ENCODE measurements at regions not wholly inside any gene's neighbourhood (a gene's known extent, or its start where the extent isn't known, plus 50 kb on each side); places are given as distances from the start of the nearest gene placed in this dataset.
"Not testable (repeated sequence)": the region's sequence is repeated elsewhere in the genome, so short reads cannot be mapped to it uniquely, and the experiment has no call there.

DNA sequence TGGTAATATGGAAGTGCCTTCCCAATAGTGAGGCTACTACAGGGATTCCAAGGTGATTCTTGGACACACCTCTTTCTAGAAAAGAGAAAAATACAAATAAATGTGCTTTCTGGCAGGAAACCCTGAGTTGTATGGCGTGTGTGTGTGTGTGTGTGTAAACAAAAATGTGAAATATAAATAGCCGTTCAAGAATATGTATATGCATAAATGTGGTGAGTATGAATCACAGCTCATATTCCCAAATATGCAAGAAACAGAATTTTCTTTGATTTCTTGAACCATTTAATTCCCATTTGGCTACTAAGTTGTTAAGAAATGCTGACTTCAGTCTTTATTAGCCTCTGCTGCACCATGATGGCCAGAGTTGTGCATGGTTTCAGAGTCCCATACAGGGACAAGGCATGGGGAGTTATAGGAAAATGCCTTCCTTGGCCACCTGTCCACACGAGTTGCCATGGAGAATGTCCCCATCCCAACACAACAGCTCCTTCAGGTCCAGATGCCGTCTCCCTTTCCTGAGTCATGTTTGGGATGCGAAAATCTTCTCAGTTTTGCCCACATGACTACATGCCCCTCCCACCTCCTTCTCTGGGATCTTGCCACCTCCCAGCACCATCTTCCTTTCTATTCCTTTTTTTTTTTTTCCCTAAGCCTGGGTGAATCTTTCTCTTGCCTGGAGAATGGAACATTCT lies 312.4 kb upstream of the ECI2 start:
- DNase-seq, result no peak

DNA sequence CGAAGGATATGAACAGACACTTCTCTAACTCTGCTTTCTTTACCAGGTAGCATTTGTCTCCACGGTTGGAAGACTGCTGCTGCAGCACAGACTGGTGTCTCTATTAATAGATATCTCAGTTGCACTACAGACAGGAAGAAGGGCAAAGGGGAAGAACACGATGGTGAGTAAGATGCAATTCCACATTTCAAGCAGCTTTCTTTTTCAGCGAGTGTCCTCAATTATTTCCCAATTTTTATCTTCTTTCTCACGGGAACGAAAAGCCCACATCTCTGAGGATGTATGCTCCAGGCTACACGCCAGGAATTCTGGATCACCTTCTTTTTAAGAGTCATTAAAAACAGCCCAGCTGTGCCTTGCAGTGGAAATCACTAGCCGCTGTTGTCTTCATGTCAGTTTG lies 311.6 kb upstream of the ECI2 start:
- no peak for DNase-seq

DNA sequence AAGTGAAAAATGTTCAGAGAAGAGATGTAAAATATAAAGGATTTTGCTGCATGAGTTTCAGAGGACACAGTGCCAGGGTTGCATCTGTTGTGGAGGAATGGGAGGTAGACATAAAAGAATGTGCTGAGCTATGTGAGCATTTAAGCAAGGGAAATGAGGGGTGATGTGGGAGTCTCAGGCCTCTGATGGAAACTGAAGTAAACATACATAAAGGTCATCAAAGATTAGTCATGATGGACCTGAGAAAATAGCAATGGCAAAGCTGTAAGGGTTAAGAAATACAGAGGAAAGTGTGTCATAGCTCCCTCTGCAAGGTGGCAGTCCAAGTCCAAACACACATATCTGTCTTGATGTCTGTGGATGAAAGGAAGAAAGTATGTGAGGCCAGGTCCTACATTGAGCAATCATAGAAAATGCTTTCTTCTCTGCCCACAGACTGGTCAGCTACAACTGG lies 306.6 kb upstream of the ECI2 start:
- DNase-seq, result no peak

DNA sequence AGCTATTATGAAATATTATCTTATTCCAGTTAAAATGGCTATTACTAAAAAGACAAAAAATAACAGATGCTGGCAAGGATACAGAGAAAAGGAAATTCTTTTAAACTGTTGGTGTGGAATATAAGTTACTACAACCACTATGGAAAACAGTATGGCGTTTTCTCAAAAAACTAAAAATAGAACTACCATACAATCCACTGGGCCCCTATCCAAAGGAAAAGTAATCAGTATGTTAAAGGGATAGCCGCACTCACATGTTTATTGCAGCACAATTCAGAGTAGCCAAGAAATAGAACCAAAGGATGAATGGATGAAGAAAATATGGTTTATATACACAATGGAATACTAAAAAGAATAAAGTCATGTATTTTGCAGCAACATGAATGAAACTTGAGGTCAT lies 303.8 kb upstream of the ECI2 start:
- DNase-seq, result no peak

DNA sequence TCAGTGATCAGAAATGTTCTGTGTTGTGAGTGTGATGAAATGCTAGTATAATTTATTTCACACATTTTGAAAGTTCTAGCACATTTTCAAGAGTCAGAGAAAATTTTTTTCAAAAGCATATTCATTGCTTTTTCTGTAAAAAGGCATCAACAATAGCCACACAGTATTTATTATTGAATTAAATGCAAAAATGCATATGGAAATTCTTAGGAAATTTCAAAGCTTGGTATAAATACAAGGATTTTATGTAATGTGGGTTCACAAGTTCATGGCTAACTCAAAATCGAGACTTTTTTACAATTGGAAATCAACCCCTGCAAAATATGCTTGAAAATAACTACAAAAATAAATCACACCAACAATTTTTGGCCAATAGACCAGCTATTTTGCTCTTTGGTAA lies 302.0 kb upstream of the ECI2 start:
- DNase-seq, result no peak

DNA sequence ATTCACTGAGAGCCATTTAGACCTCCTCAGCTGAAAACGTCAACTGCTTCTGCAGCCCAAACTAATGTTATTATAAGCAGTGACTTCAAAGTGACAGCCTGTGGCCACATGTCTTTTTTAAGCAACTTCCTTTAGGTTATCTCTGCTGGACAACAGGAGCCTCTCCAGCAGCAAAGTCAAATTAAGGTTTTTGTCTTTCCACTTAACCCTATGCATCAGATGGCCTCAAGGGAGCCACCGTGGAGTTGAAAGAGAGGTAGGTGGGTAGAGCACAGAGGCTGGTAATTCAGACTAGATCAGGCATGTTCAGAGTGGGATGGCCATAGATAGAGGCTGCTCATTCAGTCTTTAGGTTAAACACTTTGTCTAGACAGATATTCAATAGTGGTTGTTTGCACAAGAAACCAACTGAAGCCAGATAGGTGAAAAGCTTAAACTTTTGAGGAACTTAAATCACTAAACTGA lies 300.6 kb upstream of the ECI2 start:
- DNase-seq, result no peak

DNA sequence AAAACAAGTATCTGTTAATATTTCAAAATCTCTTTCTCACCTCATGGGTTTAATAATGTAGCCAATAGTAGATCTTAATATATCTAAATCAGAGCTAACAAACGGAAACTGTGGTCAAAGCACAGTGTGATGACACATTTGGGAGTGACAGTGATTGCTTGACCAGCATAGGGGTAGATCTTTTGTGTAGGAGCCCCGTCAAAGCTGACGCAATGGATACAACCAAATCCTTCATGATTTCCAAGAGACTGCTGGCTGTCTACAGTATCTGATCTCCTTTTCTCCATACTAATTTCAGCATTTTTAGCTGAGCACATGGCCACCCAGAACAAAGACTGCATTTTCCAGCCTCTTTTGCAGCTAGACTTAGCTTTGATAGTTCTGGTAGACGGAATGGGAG lies 299.3 kb upstream of the ECI2 start:
- DNase-seq, result no peak

DNA sequence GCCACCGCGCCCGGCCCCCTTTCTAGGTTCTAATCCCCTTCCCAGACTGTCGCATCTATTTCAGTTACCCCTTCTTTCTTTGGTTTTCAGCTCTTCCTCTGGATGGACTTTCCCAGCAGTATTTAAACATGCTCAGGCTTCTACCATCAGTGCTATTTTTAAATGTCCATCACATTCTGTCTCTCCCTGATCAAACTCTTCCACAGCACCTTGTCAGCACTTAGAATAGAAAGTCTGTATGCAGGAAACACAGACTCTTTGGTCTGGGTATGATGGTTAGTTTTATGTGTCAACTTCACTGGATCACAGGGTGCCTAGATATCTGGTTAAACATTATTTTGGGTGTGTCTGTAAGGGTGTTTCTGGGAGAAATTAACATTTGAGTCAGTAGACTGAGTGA lies 297.8 kb upstream of the ECI2 start:
- no peak for DNase-seq

DNA sequence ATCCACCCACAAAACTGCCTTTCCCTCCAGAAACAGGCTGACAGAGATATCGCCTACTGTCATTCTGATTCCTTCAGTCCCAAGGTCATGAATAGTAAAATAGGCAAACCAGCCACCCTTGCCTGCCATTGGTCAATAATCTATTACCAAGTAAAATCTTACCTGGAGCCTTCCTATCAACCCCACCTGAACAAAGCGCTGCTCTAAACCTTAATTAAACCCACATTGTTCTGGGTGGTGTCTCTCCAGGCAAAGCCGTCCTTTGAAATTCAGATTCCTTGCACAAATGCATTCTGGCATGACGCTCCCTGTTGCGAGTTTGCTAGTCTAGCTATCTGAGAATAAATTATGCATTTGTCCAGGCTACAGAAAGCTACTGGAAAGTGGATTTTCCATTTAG lies 291.6 kb upstream of the ECI2 start:
- no peak for DNase-seq

DNA sequence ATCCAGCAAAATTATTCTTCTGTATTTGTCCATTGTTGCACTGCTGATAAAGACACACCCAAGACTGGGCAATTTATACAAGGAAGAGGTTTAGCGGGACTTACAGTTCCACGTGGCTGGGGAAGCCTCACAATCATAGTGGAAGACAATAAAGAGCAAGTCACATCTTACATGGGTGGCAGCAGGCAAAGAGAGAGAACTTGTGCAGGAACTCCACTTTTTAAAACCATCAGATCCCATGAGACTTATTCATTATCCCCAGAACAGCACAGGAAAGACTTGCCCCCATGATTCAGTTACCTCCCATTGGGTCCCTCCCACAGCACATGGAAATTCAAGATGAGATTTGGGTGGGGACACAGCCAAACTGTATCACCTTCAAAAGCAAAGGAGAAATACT lies 286.5 kb upstream of the ECI2 start:
- no peak for DNase-seq

DNA sequence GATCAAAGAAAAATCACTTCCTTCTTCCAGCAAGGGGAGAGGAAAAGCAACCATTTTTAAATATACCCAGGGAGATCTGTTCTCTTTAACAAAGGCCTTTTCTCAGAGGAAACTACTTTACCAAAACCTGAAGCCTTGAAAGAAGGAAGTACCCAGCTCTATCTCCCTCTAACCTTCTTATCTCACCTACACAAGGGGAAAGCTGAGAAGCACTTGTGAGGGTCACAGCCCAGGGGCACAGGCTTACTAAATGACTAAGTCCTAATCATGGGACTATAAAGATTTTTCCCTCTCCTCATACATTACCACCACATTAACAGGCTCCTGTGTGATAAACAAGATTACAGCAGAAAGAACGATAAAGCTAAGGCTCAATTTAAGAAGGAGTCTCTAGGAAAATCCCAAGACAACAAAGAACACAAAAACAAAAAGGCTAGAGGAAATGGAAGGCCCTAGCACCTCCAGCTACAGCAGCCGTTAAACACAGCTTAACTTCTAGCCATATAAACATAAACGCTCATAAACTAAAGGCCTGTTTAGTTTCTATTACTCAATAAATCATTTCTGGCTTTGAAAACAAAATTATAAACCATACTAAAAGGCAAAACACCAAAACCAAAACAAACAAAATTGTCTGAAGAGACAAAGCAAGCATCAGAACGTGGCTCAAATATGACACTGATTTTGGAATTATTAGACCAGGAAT lies 284.9 kb upstream of the ECI2 start:
- DNase-seq, result no peak

DNA sequence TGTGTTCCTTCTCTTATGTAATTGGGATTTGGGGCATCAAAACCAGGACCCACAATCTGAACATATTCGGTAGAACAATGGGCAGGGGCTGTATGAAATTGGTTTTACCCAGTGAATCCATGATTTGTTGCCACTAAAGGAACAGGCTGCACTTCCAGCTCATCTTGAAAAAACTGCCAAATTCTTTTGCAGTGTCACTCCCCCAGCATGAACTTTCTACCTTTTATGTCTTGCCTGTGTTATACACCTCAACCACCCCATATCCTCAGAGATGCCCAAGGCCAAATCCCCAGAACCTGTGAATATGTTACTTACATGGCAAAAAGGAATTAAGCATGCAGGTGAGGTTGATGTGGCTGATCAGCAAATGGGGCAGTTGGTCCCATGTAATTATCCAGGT lies 280.2 kb upstream of the ECI2 start:
- no peak for DNase-seq

DNA sequence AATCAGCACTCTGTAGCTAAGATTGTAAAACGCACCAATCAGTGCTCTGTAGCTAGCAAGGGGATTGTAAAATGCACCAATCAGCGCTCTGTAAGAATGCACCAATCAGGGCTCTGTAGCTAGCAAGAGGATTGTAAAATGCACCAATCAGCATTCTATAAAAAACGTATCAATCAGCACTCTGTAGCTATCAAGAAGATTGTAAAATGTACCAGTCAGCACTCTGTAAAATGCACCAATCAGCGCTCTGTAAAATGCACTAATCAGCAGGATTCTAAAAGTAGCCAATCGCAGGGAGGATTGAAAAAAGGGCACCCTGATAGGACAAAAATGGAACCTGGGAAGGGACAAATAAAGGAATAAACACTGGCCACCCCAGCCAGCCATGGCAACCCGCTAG lies 278.7 kb upstream of the ECI2 start:
- DNase-seq, result not testable (repeated sequence)

DNA sequence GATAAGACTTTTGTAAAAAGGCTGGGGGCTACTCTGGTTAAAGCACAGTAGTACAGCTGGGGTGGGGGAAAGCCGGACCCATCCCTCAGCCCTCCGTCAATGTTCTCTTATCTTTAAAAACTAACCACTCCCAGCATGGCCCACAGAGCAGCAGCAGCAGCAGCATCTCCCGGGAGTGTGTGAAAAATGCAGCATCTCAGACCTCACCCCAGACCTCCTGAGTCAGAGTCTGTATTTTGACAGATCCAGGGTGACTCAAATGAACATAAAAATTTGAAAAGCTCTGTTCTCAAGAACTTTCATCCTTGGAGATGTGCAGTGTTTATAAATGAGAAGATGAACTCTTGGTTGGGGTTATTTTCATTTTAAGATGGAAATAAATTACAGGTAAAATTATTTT lies 277.7 kb upstream of the ECI2 start:
- DNase-seq, result no peak

DNA sequence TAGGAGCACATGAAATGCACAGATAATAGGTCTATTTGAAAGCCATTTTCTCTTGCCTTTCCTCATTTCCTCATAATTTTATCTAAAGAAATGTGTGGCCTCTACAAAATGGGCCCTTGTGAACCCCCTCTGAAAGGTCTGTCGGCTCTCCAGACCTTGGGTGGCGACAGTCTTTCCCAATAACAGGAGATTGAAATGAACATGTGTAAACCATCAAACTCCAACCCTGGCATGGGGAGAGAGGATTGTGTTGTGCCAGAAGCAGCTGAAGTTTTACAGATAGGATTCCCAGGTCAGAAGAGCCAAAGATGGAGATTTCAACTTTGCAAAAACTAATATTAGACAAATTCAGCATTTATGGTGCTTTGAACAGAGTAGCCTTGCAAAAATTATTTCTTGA lies 277.1 kb upstream of the ECI2 start:
- no peak for DNase-seq

DNA sequence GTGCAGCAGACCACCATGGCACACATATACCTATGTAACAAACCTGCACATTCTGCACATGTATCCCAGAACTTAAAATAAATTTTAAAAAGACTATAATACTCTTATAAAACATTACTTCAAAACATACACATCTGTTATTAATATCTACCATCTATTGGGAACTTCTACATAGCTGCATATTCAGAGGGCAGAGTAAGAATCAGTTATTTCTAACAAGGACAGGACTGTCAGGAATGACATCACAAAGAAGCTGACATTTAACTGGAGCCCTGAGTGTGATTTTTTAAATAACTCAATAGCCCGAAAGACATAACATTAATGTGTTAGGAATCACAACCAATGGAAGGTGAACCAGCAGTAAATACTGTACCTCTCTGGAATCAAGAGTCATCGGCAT lies 276.7 kb upstream of the ECI2 start:
- DNase-seq, result no peak

DNA sequence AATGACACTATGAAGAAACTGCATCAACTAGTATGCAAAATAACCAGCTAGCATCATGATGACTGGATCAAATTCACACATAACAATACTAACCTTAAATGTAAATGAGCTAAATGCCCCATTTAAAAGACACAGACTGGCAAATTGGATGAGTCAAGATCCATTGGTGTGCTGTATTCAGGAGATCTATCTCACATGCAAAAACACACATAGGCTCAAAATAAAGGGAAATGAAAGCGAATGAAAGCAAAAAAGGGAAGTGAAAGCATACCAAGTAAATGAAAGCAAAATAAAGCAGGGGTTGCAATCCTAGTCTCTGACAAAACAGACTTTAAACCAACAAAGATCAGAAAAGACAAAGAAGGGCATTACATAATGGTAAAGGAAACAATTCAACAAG lies 272.3 kb upstream of the ECI2 start:
- DNase-seq, result not testable (repeated sequence)

DNA sequence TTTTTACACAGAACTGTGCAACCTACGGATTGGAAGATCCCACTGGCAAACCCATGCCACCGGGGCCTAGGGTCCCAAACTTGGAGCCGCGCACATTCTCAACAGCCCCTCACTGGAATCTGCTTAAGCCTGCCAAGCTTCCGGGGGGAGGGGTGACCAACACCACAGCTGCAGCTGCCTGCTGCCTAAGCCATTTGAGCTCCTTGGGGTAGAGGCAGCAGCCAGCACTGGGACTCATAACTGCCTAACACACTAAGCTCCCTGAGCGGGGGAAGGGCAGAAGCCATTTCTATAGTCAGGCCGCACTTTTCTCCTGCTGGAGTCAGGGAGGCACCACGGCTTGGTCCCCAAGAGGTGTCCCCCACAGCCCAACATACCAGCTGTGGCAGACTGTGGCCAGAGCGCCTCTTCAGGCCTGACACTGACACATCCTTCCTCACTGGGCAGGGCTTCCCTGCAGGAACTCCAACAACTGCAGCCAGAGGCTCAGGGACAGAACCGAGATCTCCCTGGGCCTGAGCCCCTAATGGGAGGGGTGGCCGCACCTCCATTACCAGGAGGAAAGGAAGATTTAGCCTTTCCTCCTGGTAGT lies 270.3 kb upstream of the ECI2 start:
- DNase-seq, result no peak

DNA sequence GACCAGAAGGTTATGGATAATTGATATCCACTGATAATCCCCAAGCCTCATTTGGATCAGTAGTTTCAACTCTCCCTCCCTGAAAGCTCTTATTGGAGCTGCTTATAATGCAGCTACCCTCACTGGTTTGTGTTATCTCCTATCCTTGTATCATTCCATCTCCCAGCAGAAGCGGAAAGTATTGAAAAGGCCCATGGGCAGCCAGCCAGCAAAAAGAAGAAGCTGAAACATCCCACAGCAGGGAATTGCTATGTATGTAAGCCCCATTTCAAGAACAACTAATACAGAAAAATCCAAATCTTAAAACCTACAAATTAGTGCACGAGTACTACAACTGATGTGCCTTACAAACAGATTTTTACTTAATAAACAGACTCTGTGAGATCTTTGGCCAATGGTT lies 269.0 kb upstream of the ECI2 start:
- DNase-seq, result no peak

DNA sequence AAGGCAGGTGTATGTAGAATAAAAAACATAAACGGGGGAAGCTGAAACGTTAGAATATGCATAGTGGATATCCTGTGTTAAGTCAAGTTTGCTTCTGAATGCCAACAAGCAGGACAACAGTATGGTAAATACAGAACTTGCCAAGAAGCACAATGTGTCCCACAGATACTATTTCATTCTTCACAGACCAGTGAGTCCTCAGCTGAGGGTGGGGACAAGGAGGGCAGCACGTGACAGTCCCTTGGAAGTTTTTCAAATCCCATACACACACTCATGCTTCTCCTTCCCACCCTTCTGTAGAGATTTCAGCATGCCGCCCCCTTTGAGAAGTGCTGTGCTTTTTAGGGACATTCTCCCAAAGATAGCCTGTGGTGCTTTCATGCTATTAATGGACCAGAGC lies 268.5 kb upstream of the ECI2 start:
- no peak for DNase-seq

DNA sequence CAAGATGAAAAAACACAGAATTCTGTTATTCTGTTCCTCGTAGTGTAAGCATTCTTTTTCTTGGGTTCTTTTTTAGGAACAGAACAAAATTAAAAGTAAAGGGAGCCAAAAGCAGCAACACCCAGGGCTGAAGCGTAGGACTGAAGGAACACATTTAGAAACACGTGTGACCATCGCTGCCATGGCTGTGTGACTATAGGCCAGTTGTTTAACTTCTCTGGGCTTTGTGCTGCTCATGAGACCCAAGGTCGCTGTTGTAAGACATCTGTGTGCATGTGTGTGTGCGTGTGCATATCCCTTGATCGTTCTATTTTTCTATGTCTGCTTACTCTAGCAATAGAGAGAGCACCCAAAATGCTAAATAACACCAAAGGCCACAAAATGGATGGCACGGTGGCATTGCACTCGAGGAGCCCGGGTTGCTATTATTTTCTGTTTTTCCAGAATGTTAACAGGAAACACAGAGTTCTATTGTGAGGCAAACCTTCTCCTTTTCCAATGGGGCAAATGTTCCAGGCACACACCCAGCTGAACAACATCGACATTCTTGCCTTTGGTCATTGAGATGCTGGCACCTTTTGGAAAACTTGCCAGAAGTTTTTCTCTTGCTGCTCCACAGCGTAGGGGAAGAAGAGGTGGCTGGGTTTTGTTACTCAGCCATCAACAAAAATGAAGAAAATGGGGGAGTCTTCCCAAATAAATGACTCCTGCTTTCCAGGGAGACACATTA lies 267.8 kb upstream of the ECI2 start:
- no peak for DNase-seq

DNA sequence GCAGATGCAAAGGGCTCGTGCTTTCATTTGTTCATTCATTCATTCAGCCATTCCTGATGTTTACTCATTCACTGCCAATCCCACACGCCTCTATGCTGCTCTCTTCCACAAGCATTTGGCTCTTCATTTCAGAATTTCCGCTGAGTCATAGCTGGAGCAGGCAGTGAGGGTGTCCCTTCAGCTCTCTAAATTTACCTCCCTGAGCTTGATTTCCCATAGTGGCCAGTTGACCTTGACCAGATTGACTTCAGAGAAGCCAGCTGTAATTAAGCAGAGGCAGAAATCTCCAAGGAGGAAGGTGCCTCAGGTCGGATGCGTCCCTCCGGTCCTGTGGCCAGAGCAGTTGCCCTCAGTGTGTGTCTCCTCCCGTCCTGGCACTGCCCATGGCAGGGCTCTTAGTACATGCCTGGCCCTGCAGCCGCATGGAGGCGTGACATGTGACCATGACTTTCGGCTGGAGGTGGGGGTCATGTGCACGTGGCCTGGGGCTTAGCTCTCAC lies 267.2 kb upstream of the ECI2 start:
- no peak for DNase-seq

Measured in activated naive CD4-positive, alpha-beta T cell (primary cell).